ENCODE measurements at regions not wholly inside any gene's neighbourhood (a gene's known extent, or its start where the extent isn't known, plus 50 kb on each side); places are given as distances from the start of the nearest gene placed in this dataset.

DNA sequence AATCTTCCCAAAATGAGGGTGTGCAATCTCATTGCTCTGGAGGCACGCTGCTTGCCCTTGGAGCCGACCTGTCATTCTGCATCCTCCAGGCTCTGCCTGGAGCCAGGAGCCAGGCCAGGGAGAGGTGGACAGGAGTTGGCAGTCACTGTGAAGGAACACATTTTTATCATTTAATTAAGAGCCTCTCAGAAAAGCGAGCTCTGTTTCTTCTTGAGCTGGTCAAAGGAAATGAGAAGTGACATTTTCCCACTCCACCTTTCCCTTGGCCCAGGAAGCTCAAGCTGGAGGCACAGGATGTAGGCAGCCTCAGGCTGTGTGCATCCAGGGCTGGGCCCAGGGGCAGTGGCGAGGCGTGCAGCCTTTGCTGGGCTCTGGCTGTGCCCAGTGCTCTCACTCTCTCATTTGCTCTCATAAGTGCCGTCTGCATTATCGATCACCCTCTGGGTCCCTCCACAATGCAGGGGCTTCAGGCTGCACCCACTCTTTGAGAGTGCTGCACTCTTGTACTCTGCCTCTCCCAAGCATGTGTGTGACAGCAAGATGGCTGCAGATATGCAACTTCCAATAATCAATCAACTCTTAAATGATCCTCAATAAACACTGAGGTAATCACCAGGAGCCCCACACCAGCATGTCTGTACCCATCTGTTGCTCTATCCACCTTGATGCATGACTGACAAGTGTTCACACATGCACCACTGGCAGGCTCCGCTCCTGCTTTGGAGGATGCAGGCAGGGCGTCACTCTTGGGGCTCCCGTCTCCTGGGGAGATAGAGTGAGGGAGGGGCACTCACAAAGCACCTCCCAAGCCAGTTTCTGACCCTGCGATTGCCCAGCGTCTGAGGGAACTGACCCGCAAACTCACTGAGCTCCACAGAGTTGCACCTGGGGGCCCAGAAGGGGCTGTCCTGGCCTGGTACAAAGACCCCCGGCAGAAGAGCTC, 171.4 kb downstream of the ZNF248 start:
- no peak for DNase-seq (ENCODE audit: low spot score)
- Histone ChIP-seq H3K4me3 (no peak overlapping the region), H3K27ac (no peak overlapping the region)
- TF ChIP-seq, protein P1, sequence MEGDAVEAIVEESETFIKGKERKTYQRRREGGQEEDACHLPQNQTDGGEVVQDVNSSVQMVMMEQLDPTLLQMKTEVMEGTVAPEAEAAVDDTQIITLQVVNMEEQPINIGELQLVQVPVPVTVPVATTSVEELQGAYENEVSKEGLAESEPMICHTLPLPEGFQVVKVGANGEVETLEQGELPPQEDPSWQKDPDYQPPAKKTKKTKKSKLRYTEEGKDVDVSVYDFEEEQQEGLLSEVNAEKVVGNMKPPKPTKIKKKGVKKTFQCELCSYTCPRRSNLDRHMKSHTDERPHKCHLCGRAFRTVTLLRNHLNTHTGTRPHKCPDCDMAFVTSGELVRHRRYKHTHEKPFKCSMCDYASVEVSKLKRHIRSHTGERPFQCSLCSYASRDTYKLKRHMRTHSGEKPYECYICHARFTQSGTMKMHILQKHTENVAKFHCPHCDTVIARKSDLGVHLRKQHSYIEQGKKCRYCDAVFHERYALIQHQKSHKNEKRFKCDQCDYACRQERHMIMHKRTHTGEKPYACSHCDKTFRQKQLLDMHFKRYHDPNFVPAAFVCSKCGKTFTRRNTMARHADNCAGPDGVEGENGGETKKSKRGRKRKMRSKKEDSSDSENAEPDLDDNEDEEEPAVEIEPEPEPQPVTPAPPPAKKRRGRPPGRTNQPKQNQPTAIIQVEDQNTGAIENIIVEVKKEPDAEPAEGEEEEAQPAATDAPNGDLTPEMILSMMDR (IDR thresholded peaks at IDR 0.05): no peak

- Histone ChIP-seq H3K27ac (no peak overlapping the region), H3K4me3 (no peak overlapping the region)
- DNase-seq (ENCODE audit: low spot score): no peak
- TF ChIP-seq, protein P1 (IDR thresholded peaks at IDR 0.05): no peak
These were observed 172.6 kb downstream of the ZNF248 start for GRCh38 chr10:37684765-37685164.

DNA sequence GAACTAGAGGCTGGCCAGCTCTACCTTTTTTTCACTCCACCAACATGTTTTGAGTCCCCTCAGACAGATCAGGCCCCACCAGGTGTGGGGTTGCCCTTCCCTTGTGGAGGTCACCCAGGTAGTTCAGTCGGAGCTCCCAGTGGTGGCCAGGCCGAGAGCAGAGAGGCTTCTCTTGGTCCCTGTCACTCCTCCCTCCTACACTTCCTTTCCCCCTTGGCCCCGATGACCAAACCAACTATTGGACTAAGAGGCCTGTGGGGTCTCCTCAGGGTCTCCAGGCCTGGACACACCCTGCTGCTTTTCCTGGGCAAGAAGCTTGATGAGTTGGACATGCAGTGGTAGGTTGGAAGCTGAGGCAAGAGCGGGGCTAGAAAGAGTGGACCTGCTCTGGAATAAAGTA, 174.8 kb downstream of the ZNF248 start:
- DNase-seq (ENCODE audit: low spot score): no peak
- TF ChIP-seq, protein P1 (IDR thresholded peaks at IDR 0.05): no peak

DNA sequence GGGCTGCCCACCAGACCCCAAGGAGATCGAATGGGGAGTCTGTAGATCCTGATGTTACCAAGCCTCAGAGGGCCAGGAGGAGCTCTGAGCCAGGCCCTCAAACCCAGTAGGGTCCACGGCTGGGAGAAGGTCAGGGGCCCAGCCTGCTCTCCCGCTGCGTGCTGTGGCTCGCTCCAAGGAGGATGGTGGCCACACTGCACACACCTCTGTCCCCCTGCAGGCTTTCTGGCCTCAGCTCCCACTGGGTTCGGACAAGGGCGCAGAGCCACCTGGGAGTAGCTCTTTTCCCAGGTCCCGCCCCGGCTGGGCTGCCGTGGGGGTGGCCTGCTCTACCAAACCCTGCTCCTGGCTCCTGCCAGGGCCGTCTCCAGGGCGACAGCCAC, 175.8 kb downstream of the ZNF248 start:
- Histone ChIP-seq H3K27ac (no peak overlapping the region), H3K4me3 (no peak overlapping the region)
- TF ChIP-seq, protein P1 (IDR thresholded peaks at IDR 0.05): no peak
- no peak for DNase-seq (ENCODE audit: low spot score)

More for the DNA sequence above, 174.8 kb downstream of the ZNF248 start:
- H3K4me3 ChIP-seq: no peak overlapping the region
- no peak overlapping the region for H3K27ac ChIP-seq

DNA sequence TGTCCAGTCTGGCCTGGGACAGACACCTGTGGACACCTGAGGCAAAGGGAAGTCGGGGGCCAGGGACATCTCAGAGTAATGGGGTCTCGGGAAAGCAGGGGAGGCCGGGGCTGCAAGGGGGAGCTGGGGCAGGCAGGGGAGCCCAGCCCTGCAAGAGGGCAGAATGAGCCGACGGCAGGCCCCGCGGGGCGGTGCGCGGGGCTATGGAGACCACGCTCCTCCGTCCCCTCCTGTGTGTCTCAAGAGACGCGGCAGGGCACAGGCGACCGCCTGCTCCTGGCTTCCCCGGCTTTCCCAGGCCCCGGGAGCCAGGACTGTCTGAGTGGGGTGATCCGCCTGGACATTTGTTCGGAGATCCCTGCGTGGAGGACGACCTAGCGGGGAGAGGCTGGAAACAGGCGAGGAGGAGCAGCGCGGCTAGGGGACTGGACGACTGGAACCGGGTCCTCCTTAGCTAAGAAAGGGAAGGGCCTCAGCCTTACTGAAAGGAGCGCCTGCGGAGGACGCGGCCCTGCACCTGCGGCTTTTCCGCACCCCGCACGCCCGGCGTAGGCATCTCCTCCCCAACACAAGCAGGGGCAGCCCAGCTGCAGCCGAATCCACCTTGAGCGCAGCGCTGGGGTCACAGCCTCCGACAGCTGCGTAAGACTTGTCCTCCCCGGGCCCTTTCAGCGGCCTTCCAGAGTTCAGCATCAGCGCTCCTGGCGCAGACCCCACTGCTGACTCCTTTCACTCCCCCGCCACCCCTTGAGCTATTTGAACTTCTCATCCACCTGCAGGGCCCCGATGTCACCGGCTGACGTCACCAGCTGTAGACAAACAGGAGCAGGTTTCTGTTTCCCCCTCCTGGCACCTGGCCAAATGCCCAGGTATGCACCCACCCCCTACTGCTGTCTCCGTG, 176.4 kb downstream of the ZNF248 start:
- TF ChIP-seq, protein P1 (IDR thresholded peaks at IDR 0.05): no peak
- Histone ChIP-seq H3K4me3 (no peak overlapping the region), H3K27ac (no peak overlapping the region)
- DNase-seq (ENCODE audit: low spot score): no peak

DNA sequence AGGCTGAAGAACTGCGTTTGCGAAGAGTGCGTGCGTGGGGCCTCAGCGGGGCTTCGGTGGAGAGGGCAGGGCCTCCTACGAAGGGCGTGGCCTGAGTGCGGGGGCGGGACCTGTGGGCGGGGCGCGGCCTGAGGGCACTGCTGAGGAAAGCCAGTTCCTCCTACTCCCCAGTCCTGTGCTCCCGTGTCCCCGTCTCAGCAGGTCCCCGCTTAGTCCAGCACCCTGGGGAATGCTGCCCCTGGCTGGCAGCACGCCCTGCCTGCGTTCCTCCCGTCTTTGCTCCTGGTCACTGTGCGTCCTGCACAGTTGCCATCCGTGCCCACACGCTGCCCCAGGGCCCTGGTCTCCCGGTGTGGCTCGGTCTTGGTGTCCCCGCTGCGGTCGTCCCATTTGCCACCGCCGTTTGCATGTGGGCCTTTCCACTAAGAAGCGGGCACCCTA, 177.1 kb downstream of the ZNF248 start:
- TF ChIP-seq, protein P1 (IDR thresholded peaks at IDR 0.05): no peak
- no peak for DNase-seq (ENCODE audit: low spot score)
- Histone ChIP-seq H3K4me3 (no peak overlapping the region), H3K27ac (no peak overlapping the region)

Data from coronary artery (tissue), 2 donors.